ENCODE measurements at regions not wholly inside any gene's neighbourhood (a gene's known extent, or its start where the extent isn't known, plus 50 kb on each side); places are given as distances from the start of the nearest gene placed in this dataset.
"Not testable (repeated sequence)": the region's sequence is repeated elsewhere in the genome, so short reads cannot be mapped to it uniquely, and the experiment has no call there.

- Mint-ChIP-seq H3K4me1 (no peaks in the 10 kb centered on the region), H3K27ac (no peak overlapping the region), H3K4me3 (no peak overlapping the region), H3K9me3 (peaks cover 31% of the 10 kb centered on the region), H3K36me3 (no peaks in the 10 kb centered on the region)
- DNase-seq (ENCODE audit: low spot score in 2 of 2) (no peak), ATAC-seq (no peak)
Observed at GRCh38 chr3:96259299-96259698, 555.1 kb upstream of the EPHA6 start.

- ATAC-seq: no peak
- Mint-ChIP-seq H3K27ac (no peak overlapping the region), H3K4me1 (no peaks in the 10 kb centered on the region), H3K9me3 (peaks cover 23% of the 10 kb centered on the region), H3K4me3 (no peak overlapping the region), H3K36me3 (no peaks in the 10 kb centered on the region)
- DNase-seq (ENCODE audit: low spot score in 2 of 2): no peak
Observed at GRCh38 chr3:96264701-96265100, 549.7 kb upstream of the EPHA6 start.

DNA sequence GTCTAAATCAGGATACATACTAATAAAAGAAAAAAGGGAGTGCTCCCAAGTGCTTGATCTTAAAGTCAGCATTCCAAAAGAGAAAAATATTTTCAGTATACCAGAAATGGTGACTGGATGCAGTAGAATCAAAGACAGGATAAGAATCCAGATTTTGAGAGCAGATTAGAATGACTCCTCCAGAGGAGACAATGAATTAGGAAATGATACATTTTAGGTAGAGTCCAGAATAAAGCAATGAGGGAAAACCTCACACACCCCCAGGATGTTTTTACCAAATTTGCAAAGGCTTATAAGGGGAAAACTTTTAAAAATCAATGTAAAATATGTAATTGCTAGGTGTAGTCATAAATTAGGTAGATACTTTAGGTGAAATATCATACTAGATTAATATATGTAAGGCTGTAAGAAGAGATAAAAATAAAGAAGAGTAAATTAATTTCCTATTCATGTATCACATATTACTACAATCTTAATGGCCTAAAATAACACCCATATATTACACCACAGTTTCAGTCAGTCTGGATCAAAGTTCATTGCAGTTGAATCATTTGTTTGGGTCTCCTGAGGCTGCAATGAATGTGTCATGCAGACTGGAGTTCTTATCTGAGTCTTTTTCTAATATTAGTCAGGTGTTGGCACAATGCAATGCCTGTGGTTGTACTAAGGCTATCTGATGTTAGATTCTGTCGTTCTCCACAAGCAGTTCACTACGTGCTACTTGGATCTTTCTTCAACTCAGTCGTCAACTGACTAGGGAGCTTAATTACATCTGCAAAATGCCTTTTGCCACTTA, 547.8 kb upstream of the EPHA6 start:
- H3K27ac Mint-ChIP-seq: no peak overlapping the region
- H3K4me3 Mint-ChIP-seq: no peak overlapping the region
- H3K4me1 Mint-ChIP-seq: no peaks in the 10 kb centered on the region
- ATAC-seq: no peak
- DNase-seq (ENCODE audit: low spot score in 2 of 2): no peak
- no peaks in the 10 kb centered on the region for H3K36me3 Mint-ChIP-seq
- H3K9me3 Mint-ChIP-seq: peaks cover 16% of the 10 kb centered on the region

- ATAC-seq (no peak), DNase-seq (ENCODE audit: low spot score in 2 of 2) (no peak)
- H3K4me3 Mint-ChIP-seq: no peak overlapping the region
- no peak overlapping the region for H3K27ac Mint-ChIP-seq
- no peaks in the 10 kb centered on the region for H3K4me1 Mint-ChIP-seq
- peaks cover 15% of the 10 kb centered on the region for H3K9me3 Mint-ChIP-seq
- H3K36me3 Mint-ChIP-seq: no peaks in the 10 kb centered on the region
Observed at GRCh38 chr3:96267577-96267976, 546.8 kb upstream of the EPHA6 start.

DNA sequence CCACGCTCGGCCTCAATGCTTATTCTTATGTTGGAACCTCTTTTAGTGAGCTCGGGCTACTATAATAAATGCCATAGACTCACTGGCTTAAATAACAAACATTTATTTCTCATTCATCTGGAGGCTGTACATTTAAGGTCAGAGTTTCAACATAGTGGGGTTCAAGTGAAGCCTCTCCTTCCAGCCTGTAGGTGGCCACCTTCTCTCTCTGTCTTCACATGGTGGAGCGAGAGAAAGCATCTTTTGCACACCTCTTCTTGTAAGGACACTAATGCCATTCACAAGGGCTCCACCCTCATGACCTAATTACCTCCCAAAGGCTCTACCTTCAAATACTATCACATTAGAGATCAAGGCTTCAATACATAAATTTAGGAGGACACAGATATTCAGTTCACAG, 520.3 kb upstream of the EPHA6 start:
- Mint-ChIP-seq H3K27ac (no peak overlapping the region), H3K4me3 (no peak overlapping the region), H3K9me3 (peaks cover 2% of the 10 kb centered on the region), H3K36me3 (no peaks in the 10 kb centered on the region), H3K4me1 (no peaks in the 10 kb centered on the region)
- ATAC-seq (no peak), DNase-seq (ENCODE audit: low spot score in 2 of 2) (no peak)

GRCh38 chr3:96300743-96301142, 513.7 kb upstream of the EPHA6 start:
- H3K4me3 Mint-ChIP-seq: no peak overlapping the region
- no peak overlapping the region for H3K27ac Mint-ChIP-seq
- H3K36me3 Mint-ChIP-seq: no peaks in the 10 kb centered on the region
- DNase-seq (ENCODE audit: low spot score in 2 of 2): no peak
- H3K9me3 Mint-ChIP-seq: peaks cover 11% of the 10 kb centered on the region
- no peak for ATAC-seq
- H3K4me1 Mint-ChIP-seq: no peaks in the 10 kb centered on the region

DNA sequence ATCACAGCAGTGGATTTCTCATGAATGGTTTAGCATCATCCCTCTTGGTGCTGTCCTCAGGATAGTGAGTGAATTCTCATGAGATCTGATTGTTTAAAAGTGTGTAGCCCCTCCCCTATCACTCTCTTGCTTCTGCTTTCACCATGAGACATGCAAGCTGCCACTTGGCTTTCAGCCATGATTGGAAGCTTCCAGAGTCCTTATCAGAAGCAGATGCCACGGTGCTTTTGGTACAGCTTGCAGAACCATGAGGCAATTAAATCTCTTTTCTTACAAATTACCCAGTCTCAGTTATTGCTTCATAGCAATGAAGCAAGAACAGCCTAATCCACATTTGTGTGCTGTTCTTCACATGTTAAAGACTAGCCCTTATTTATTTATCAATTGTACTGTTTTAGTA, 495.2 kb upstream of the EPHA6 start:
- Mint-ChIP-seq H3K4me1 (no peaks in the 10 kb centered on the region), H3K9me3 (peaks cover 23% of the 10 kb centered on the region), H3K4me3 (no peak overlapping the region), H3K36me3 (no peaks in the 10 kb centered on the region), H3K27ac (no peak overlapping the region)
- ATAC-seq (no peak), DNase-seq (ENCODE audit: low spot score in 2 of 2) (no peak)

- Mint-ChIP-seq H3K4me3 (no peak overlapping the region), H3K27ac (no peak overlapping the region), H3K4me1 (no peaks in the 10 kb centered on the region), H3K9me3 (peaks cover 13% of the 10 kb centered on the region), H3K36me3 (no peaks in the 10 kb centered on the region)
- DNase-seq (ENCODE audit: low spot score in 2 of 2) (no peak), ATAC-seq (no peak)
Observed at GRCh38 chr3:96324087-96324486, 490.3 kb upstream of the EPHA6 start.

DNA sequence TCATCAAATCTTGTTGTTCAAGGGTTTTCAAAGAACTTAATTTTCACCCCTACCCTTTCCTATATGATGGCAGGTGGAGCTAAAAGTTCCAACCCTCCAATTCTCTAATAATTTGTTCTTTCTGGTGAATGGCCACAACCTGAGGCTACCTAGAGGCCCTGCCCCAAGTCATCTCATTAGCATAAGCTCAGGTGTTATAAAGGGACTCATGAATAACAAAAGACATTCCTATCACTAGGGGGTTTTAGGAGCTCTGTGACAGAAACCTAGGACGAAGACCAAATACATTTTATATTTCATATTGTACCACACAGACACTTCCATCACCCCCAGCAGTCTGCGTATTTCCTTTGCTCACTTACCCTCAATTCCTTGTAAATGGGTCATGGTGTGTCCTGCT, 483.6 kb upstream of the EPHA6 start:
- ATAC-seq: no peak
- Mint-ChIP-seq H3K36me3 (no peaks in the 10 kb centered on the region), H3K9me3 (peaks cover 7% of the 10 kb centered on the region), H3K4me1 (no peaks in the 10 kb centered on the region), H3K27ac (no peak overlapping the region), H3K4me3 (no peak overlapping the region)
- no peak for DNase-seq (ENCODE audit: low spot score in 2 of 2)

GRCh38 chr3:96331341-96331740, 483.1 kb upstream of the EPHA6 start:
- no peak for DNase-seq (ENCODE audit: low spot score in 2 of 2)
- Mint-ChIP-seq H3K36me3 (no peaks in the 10 kb centered on the region), H3K27ac (no peak overlapping the region), H3K4me3 (no peak overlapping the region), H3K9me3 (peaks cover 7% of the 10 kb centered on the region), H3K4me1 (no peaks in the 10 kb centered on the region)
- ATAC-seq: no peak

DNA sequence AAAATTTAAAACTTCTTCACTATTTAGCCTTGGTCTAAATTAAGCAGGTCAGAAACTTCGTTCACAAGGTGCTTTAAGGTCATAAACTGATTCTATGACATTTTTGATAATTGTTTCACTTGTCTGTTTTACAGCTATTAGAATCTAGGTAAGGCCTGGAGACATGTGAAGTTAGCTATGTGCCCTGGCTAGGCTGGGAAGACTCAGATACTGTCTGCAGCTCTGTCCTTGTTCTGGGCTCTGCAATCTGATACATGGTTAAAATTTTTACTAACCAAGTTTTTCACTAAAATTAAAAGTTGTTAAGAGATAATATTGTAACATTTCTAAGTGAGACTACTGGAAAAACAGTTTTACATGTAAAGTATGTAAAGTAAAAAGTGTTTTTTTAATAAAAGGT, 479.6 kb upstream of the EPHA6 start:
- Mint-ChIP-seq H3K27ac (no peak overlapping the region), H3K4me1 (no peaks in the 10 kb centered on the region), H3K9me3 (peaks cover 11% of the 10 kb centered on the region), H3K4me3 (no peak overlapping the region), H3K36me3 (no peaks in the 10 kb centered on the region)
- ATAC-seq (no peak), DNase-seq (ENCODE audit: low spot score in 2 of 2) (no peak)

DNA sequence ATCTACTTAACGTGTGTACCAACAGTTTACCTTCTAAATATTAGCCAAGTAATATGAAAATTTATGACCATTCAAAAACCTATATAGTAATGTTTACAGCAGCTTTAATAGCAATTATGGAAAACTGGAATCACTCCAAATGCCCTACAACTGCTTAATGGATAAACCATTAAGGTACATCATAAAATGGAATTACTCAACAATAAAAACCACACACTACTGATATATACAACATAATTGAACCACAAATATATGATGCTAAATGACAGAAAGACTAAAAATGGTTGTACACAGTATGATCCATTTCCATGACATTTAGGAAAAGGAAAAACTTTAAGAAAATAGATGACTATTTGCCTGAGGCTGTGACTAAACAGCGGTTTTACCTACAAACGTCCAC, 467.1 kb upstream of the EPHA6 start:
- Mint-ChIP-seq H3K36me3 (no peaks in the 10 kb centered on the region), H3K9me3 (peaks cover 8% of the 10 kb centered on the region), H3K27ac (no peak overlapping the region), H3K4me3 (no peak overlapping the region), H3K4me1 (no peaks in the 10 kb centered on the region)
- DNase-seq (ENCODE audit: low spot score in 2 of 2): no peak
- no peak for ATAC-seq

DNA sequence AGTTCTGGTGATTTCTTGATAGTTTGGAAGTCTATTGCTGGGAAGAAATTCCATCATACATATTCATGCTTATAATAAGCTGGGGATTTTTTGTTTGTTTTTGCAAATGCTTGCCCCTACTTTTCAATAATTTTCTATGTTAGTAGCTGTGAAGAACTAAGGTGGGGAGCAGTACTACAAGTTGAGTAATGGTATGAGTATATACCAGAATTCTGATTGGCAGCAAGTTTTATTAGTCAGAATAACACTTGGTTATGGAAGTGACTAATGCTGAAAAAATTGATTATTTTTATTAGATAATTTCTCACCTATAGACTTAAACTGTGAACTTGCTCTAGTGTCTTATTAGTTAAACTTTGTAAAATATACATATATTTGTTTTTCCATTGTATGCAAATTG, 462.8 kb upstream of the EPHA6 start:
- H3K4me1 Mint-ChIP-seq; H3K27ac Mint-ChIP-seq; H3K9me3 Mint-ChIP-seq; H3K4me3 Mint-ChIP-seq; ATAC-seq; DNase-seq (ENCODE audit: low spot score in 2 of 2); H3K36me3 Mint-ChIP-seq: not testable (repeated sequence)

DNA sequence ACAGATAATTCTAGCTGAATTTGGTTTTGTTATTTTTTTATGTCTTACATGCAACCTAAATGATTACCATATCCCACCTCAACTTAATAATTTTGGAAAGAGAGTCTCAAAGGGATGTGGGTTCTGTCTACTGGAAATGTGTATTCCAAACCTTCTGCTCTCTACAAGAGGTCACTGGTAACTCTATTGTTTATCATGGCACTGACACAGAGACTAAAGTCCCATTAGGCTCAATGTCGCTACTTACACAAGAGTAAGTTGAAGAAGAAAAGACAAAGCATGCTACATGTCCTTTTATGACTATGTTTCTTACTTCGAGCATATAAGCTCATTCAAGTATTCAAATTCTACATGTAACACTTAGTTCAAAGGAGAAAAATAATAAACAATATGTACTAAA, 460.3 kb upstream of the EPHA6 start:
- H3K4me3 Mint-ChIP-seq: no peak overlapping the region
- no peaks in the 10 kb centered on the region for H3K36me3 Mint-ChIP-seq
- no peak overlapping the region for H3K27ac Mint-ChIP-seq
- ATAC-seq (no peak), DNase-seq (ENCODE audit: low spot score in 2 of 2) (no peak)
- H3K9me3 Mint-ChIP-seq: peaks cover 10% of the 10 kb centered on the region
- no peaks in the 10 kb centered on the region for H3K4me1 Mint-ChIP-seq

DNA sequence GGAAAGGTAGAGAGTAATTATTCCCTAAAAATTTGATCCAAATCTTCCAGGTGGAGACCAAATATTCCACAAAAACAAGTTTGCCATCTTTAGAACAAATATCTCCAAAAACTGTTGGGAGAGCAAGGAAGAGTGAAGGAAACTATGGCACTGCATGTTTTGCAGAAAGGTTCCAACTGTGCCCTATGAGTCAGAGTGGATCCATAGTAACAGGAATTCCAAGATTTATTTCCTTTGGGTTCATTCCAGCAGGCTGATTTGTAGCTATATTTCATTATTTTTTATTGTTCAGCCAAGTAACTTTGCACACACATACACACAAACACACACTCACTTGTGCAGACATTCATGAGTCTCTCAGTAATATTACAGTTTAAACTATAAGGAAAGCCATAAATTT, 459.7 kb upstream of the EPHA6 start:
- ATAC-seq: no peak
- H3K4me1 Mint-ChIP-seq: no peaks in the 10 kb centered on the region
- peaks cover 13% of the 10 kb centered on the region for H3K9me3 Mint-ChIP-seq
- H3K4me3 Mint-ChIP-seq: no peak overlapping the region
- no peak for DNase-seq (ENCODE audit: low spot score in 2 of 2)
- no peaks in the 10 kb centered on the region for H3K36me3 Mint-ChIP-seq
- H3K27ac Mint-ChIP-seq: no peak overlapping the region

DNA sequence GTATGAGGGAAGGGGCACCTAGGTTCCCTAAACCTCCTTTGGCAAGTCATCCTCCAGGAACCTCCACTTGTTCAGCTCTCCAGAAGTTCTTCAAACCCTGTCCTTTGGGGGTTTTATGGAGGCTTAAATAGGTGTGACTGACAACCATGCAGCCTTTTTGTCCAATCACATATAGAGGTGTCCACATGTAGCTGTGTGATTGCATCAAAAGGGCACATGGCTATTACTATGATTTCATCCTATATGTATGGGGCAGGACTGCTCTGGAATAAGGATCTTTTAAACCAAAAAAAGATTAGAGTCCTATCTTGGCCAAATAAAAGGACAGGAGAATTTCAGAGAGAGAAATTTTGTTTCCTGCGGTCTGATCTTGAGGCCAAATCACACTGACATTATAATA, 453.2 kb upstream of the EPHA6 start:
- Mint-ChIP-seq H3K4me3 (no peak overlapping the region), H3K27ac (no peak overlapping the region), H3K9me3 (peaks cover 21% of the 10 kb centered on the region), H3K36me3 (no peaks in the 10 kb centered on the region), H3K4me1 (no peaks in the 10 kb centered on the region)
- no peak for ATAC-seq
- no peak for DNase-seq (ENCODE audit: low spot score in 2 of 2)

- DNase-seq (ENCODE audit: low spot score in 2 of 2): no peak
- no peak for ATAC-seq
Observed at GRCh38 chr3:96370637-96371036, 443.8 kb upstream of the EPHA6 start.

More at GRCh38 chr3:96370637-96371036, 443.8 kb upstream of the EPHA6 start:
- Mint-ChIP-seq H3K4me3 (no peak overlapping the region), H3K9me3 (peaks cover 22% of the 10 kb centered on the region), H3K4me1 (no peaks in the 10 kb centered on the region), H3K36me3 (no peaks in the 10 kb centered on the region), H3K27ac (no peak overlapping the region)
